Keratinocyte (primary cell): ENCODE measurements at regions not wholly inside any gene's neighbourhood (a gene's known extent, or its start where the extent isn't known, plus 50 kb on each side); places are given as distances from the start of the nearest gene placed in this dataset.

ENCODE experiments used
- DNase-seq: peaks from one replicate; pipeline ENCODE4 v3.0.0-alpha.2; 2011; ENCODE audit warnings: low read depth, missing footprints, low spot score
- FAIRE-seq: peaks from 2 replicates; lab custom pipeline; 2011; peaks lifted over from hg19 to GRCh38; lab: Jason Lieb, UNC
- H2AFZ ChIP-seq: 2 replicates; pipeline ENCODE4 v1.6.0; 2012; ENCODE audit warnings: low read length, control low read depth, inconsistent platforms; ENCODE audit not compliant: control insufficient read depth
- H3K27ac ChIP-seq: 2 replicates; pipeline ENCODE4 v1.5.1; 2011; ENCODE audit warnings: low read length; ENCODE audit not compliant: control insufficient read depth, insufficient read depth
- H3K27me3 ChIP-seq: 3 replicates; pipeline ENCODE4 v1.6.0; 2011; ENCODE audit warnings: low read length; ENCODE audit not compliant: control insufficient read depth, insufficient read depth; ENCODE audit errors: extremely low read depth
- H3K36me3 ChIP-seq, 2 experiments: 2 replicates in 1 of 2; 3 replicates in 1 of 2; pipeline ENCODE4 v1.5.1; 2011; ENCODE audit warnings: low read length in 2 of 2, mild to moderate bottlenecking in 1 of 2; ENCODE audit not compliant: control insufficient read depth in 2 of 2, insufficient read depth in 2 of 2; ENCODE audit errors: extremely low read depth in 1 of 2
- H3K4me1 ChIP-seq: 3 replicates; pipeline ENCODE4 v1.5.1; 2011; ENCODE audit warnings: low read length; ENCODE audit not compliant: control insufficient read depth, insufficient read depth; ENCODE audit errors: extremely low read depth
- H3K4me2 ChIP-seq: 3 replicates; pipeline ENCODE4 v1.6.0; 2011; ENCODE audit warnings: low read depth, low read length; ENCODE audit not compliant: control insufficient read depth, insufficient read depth; ENCODE audit errors: extremely low read depth
- H3K4me3 ChIP-seq, 3 experiments: fragments of 200-600 bp in 1 of 3; sonication (generic) in 1 of 3; 2 replicates in 2 of 3; 3 replicates in 1 of 3; pipeline ENCODE4 v1.5.1; 2011 to 2016; ENCODE audit warnings: low read length in 3 of 3, mild to moderate bottlenecking in 3 of 3, control low read depth in 2 of 3, inconsistent platforms in 1 of 3, low read depth in 1 of 3, mixed read lengths in 1 of 3, mixed run types in 1 of 3, moderate library complexity in 1 of 3; ENCODE audit not compliant: control insufficient read depth in 2 of 3, insufficient read depth in 2 of 3; ENCODE audit errors: extremely low read depth in 1 of 3
- H3K79me2 ChIP-seq: 2 replicates; pipeline ENCODE4 v1.6.0; 2012; ENCODE audit warnings: low read length; ENCODE audit not compliant: control insufficient read depth, insufficient read depth
- H3K9ac ChIP-seq: 3 replicates; pipeline ENCODE4 v1.6.0; 2011; ENCODE audit warnings: low read length; ENCODE audit not compliant: control insufficient read depth, insufficient read depth; ENCODE audit errors: extremely low read depth
- H3K9me1 ChIP-seq: 3 replicates; pipeline ENCODE4 v1.6.0; 2011; ENCODE audit warnings: low read length; ENCODE audit not compliant: control insufficient read depth, insufficient read depth; ENCODE audit errors: extremely low read depth
- H3K9me3 ChIP-seq: 2 replicates; pipeline ENCODE4 v1.5.1; 2012; ENCODE audit warnings: low read depth, low read length; ENCODE audit not compliant: control insufficient read depth
- H4K20me1 ChIP-seq: 3 replicates; pipeline ENCODE4 v1.6.0; 2011; ENCODE audit warnings: low read length; ENCODE audit not compliant: control insufficient read depth, insufficient read depth; ENCODE audit errors: extremely low read depth
- EZH2 ChIP-seq: IDR thresholded peaks from one replicate; pipeline ENCODE4 v1.6.1; 2012; ENCODE audit warnings: inconsistent platforms, mild to moderate bottlenecking, low read length, moderate library complexity
- dilution Hi-C: fragments of 300-500 bp; cut with MboI; formaldehyde crosslinking; loops from one replicate; pipeline ENCODE4 v1.7.0; 2020; ENCODE audit warnings: low sequenced_read_pairs; ENCODE audit not compliant: extremely low pct_ligation_motif_present
- TF ChIP-seq, protein P1 (sequence below), 3 experiments: IDR thresholded peaks in 1 of 3; conservative IDR thresholded peaks in 1 of 3; optimal IDR thresholded peaks in 1 of 3; 2 replicates in 2 of 3; 3 replicates in 1 of 3; pipeline versions ENCODE3 to v1.5.1; 2011; ENCODE audit warnings: low read length in 3 of 3, mild to moderate bottlenecking in 3 of 3, moderate library complexity in 2 of 3, control low read depth in 1 of 3, inconsistent platforms in 1 of 3; ENCODE audit not compliant: insufficient read depth in 2 of 3; ENCODE audit errors: extremely low read depth in 1 of 3

GRCh38 chrX:27404366-27404765 is 58.8 kb downstream of the PPP4R3C start:
- Histone ChIP-seq H3K9ac (no peak overlapping the region), H3K79me2 (no peaks in the 10 kb centered on the region), H3K9me3 (no peaks in the 10 kb centered on the region), H3K36me3 (no peaks in the 10 kb centered on the region), H3K4me2 (no peak overlapping the region), H2AFZ (no peak overlapping the region), H4K20me1 (no peaks in the 10 kb centered on the region), H3K27ac (no peak overlapping the region), H3K4me3 (no peak overlapping the region), H3K27me3 (no peaks in the 10 kb centered on the region), H3K4me1 (no peaks in the 10 kb centered on the region), H3K9me1 (no peaks in the 10 kb centered on the region)
- dilution Hi-C loops = no loop called here
- no peak for TF ChIP-seq EZH2
- TF ChIP-seq, protein P1, sequence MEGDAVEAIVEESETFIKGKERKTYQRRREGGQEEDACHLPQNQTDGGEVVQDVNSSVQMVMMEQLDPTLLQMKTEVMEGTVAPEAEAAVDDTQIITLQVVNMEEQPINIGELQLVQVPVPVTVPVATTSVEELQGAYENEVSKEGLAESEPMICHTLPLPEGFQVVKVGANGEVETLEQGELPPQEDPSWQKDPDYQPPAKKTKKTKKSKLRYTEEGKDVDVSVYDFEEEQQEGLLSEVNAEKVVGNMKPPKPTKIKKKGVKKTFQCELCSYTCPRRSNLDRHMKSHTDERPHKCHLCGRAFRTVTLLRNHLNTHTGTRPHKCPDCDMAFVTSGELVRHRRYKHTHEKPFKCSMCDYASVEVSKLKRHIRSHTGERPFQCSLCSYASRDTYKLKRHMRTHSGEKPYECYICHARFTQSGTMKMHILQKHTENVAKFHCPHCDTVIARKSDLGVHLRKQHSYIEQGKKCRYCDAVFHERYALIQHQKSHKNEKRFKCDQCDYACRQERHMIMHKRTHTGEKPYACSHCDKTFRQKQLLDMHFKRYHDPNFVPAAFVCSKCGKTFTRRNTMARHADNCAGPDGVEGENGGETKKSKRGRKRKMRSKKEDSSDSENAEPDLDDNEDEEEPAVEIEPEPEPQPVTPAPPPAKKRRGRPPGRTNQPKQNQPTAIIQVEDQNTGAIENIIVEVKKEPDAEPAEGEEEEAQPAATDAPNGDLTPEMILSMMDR (optimal IDR thresholded peaks at IDR 0.05 in 1 of 3, IDR thresholded peaks at IDR 0.05 in 1 of 3, conservative IDR thresholded peaks at IDR 0.05 in 1 of 3; ENCODE audit: extremely low read depth in 1 of 3, insufficient read depth in 2 of 3, low read length in 3 of 3) = no peak
- DNase-seq = no peak
- no peak for FAIRE-seq

GRCh38 chrX:27399146-27399456 is 64.0 kb downstream of the PPP4R3C start:
- Histone ChIP-seq H3K4me3 (no peak overlapping the region), H2AFZ (no peak overlapping the region), H3K79me2 (no peaks in the 10 kb centered on the region), H4K20me1 (no peaks in the 10 kb centered on the region), H3K4me1 (no peaks in the 10 kb centered on the region), H3K27me3 (no peaks in the 10 kb centered on the region), H3K27ac (no peak overlapping the region), H3K9me1 (no peaks in the 10 kb centered on the region), H3K9me3 (no peaks in the 10 kb centered on the region), H3K36me3 (no peaks in the 10 kb centered on the region), H3K9ac (no peak overlapping the region), H3K4me2 (no peak overlapping the region)
- no peak for TF ChIP-seq EZH2
- TF ChIP-seq, protein P1 (optimal IDR thresholded peaks at IDR 0.05 in 1 of 3, IDR thresholded peaks at IDR 0.05 in 1 of 3, conservative IDR thresholded peaks at IDR 0.05 in 1 of 3; ENCODE audit: extremely low read depth in 1 of 3, insufficient read depth in 2 of 3, low read length in 3 of 3) = no peak
- DNase-seq = no peak
- dilution Hi-C loops = no loop called here
- FAIRE-seq = no peak
